ENCODE measurements at regions not wholly inside any gene's neighbourhood (a gene's known extent, or its start where the extent isn't known, plus 50 kb on each side); places are given as distances from the start of the nearest gene placed in this dataset.

GRCh38 chr3:59101231-59101736, 51.5 kb upstream of the CFAP20DC start:
- ATAC-seq (no peak), DNase-seq (no peak)
- Histone ChIP-seq H3K27ac (no peak overlapping the region), H3K4me1 (no peaks in the 10 kb centered on the region), H3K36me3 (no peaks in the 10 kb centered on the region), H3K4me3 (no peak overlapping the region), H3K27me3 (no peaks in the 10 kb centered on the region), H3K9me3 (no peaks in the 10 kb centered on the region)
- in situ Hi-C loops (cut with MboI; ENCODE audit: low sequenced_read_pairs in 4 of 4) (no loop called here), intact Hi-C loops (cut with DNase I; ENCODE audit: low total_unique reads) (no loop called here)
- no peak for TF ChIP-seq CTCF (IDR thresholded peaks at IDR 0.05 in 4 of 5, conservative IDR thresholded peaks at IDR 0.05 in 1 of 5)
- TF ChIP-seq POLR2A (IDR thresholded peaks at IDR 0.05) = no peak

Measured in gastrocnemius medialis (tissue), 4 donors.